Mesenchymal stem cell (in vitro differentiated cells and primary cell): ENCODE measurements at regions not wholly inside any gene's neighbourhood (a gene's known extent, or its start where the extent isn't known, plus 50 kb on each side); places are given as distances from the start of the nearest gene placed in this dataset.

Experiments
- DNase-seq: peaks from one replicate; pipeline ENCODE4 v3.0.0-alpha.2; 2013
- H2AFZ ChIP-seq: one replicate; pipeline ENCODE4 v1.6.1; 2013; ENCODE audit warnings: low read depth, mild to moderate bottlenecking, control low read depth, inconsistent platforms, low read length, moderate library complexity
- H2AK5ac ChIP-seq: 2 replicates; pipeline ENCODE4 v1.6.1; 2013; ENCODE audit warnings: low read length, moderate library complexity, mild to moderate bottlenecking, inconsistent platforms; ENCODE audit not compliant: severe bottlenecking
- H2BK120ac ChIP-seq: one replicate; pipeline ENCODE4 v1.6.1; 2013; ENCODE audit warnings: low read depth, mild to moderate bottlenecking, inconsistent platforms, low read length, moderate library complexity
- H2BK12ac ChIP-seq, 2 experiments: one replicate each; pipeline ENCODE4 v1.6.1; 2013; ENCODE audit warnings: inconsistent platforms in 2 of 2, low read length in 2 of 2, mild to moderate bottlenecking in 2 of 2, moderate library complexity in 2 of 2, control low read depth in 1 of 2
- H2BK15ac ChIP-seq: one replicate; pipeline ENCODE4 v1.6.1; 2013; ENCODE audit warnings: mild to moderate bottlenecking, low read depth, inconsistent platforms; ENCODE audit not compliant: poor library complexity, severe bottlenecking
- H2BK5ac ChIP-seq: 2 replicates; pipeline ENCODE4 v1.6.1; 2013; ENCODE audit warnings: low read depth, mild to moderate bottlenecking, low read length, control low read depth, inconsistent platforms; ENCODE audit not compliant: poor library complexity, severe bottlenecking
- H3K14ac ChIP-seq, 2 experiments: one replicate each; pipeline ENCODE4 v1.6.1; 2013; ENCODE audit warnings: inconsistent platforms in 2 of 2, low read length in 2 of 2, control low read depth in 1 of 2, mild to moderate bottlenecking in 1 of 2, moderate library complexity in 1 of 2
- H3K18ac ChIP-seq, 2 experiments: one replicate each; pipeline ENCODE4 v1.6.1; 2013; ENCODE audit warnings: inconsistent platforms in 2 of 2, low read length in 2 of 2, control low read depth in 1 of 2, low read depth in 1 of 2, mild to moderate bottlenecking in 1 of 2
- H3K23ac ChIP-seq, 2 experiments: one replicate each; pipeline ENCODE4 v1.6.1; 2013; ENCODE audit warnings: inconsistent platforms in 2 of 2, low read length in 2 of 2, mild to moderate bottlenecking in 2 of 2, moderate library complexity in 2 of 2, control low read depth in 1 of 2
- H3K27ac ChIP-seq: 2 replicates; pipeline ENCODE4 v1.5.1; 2013; ENCODE audit warnings: mild to moderate bottlenecking, moderate library complexity, low read length, control low read depth, inconsistent platforms; ENCODE audit not compliant: poor library complexity, severe bottlenecking
- H3K27me3 ChIP-seq, 2 experiments: 2 replicates each; pipeline versions ENCODE4 v1.6.1 to v1.7.0; 2013; ENCODE audit warnings: low read length in 2 of 2, mild to moderate bottlenecking in 2 of 2, moderate library complexity in 2 of 2, control low read depth in 1 of 2, inconsistent platforms in 1 of 2; ENCODE audit not compliant: control insufficient read depth in 1 of 2, insufficient read depth in 1 of 2
- H3K36me3 ChIP-seq, 2 experiments: 2 replicates each; pipeline versions ENCODE4 v1.6.1 to v1.7.0; 2013; ENCODE audit warnings: low read length in 2 of 2, control low read depth in 1 of 2, inconsistent platforms in 1 of 2, low read depth in 1 of 2, mild to moderate bottlenecking in 1 of 2; ENCODE audit not compliant: insufficient read depth in 2 of 2, control insufficient read depth in 1 of 2
- H3K4ac ChIP-seq, 2 experiments: one replicate each; pipeline ENCODE4 v1.6.1; 2013; ENCODE audit warnings: inconsistent platforms in 2 of 2, low read length in 2 of 2, mild to moderate bottlenecking in 2 of 2, moderate library complexity in 2 of 2, control low read depth in 1 of 2, low read depth in 1 of 2
- H3K4me1 ChIP-seq: 2 replicates; pipeline ENCODE4 v1.6.1; 2013; ENCODE audit warnings: low read depth, low read length, control low read depth; ENCODE audit not compliant: control insufficient read depth, insufficient read depth
- H3K4me2 ChIP-seq: 2 replicates; pipeline ENCODE4 v1.6.1; 2013; ENCODE audit warnings: low read length, mild to moderate bottlenecking, inconsistent platforms; ENCODE audit not compliant: poor library complexity, severe bottlenecking
- H3K4me3 ChIP-seq, 2 experiments: 2 replicates each; pipeline versions ENCODE4 v1.5.1 to v1.7.0; 2013; ENCODE audit warnings: low read length in 2 of 2, mild to moderate bottlenecking in 2 of 2, control low read depth in 1 of 2, low read depth in 1 of 2; ENCODE audit not compliant: insufficient read depth in 1 of 2
- H3K79me1 ChIP-seq: replicated peaks from 2 replicates; pipeline ENCODE4 v1.6.1; 2013; ENCODE audit warnings: mild to moderate bottlenecking, control low read depth, low read length, inconsistent platforms; ENCODE audit not compliant: poor library complexity, severe bottlenecking
- H3K9ac ChIP-seq: 2 replicates; pipeline ENCODE4 v1.7.0; 2013; ENCODE audit warnings: mild to moderate bottlenecking, low read length, moderate library complexity
- H3K9me3 ChIP-seq: 2 replicates; pipeline ENCODE4 v1.7.0; 2013; ENCODE audit warnings: mild to moderate bottlenecking, low read length; ENCODE audit not compliant: control insufficient read depth
- H4K8ac ChIP-seq: one replicate; pipeline ENCODE4 v1.6.1; 2013; ENCODE audit warnings: inconsistent platforms, mild to moderate bottlenecking, low read length, moderate library complexity
- H4K91ac ChIP-seq: one replicate; pipeline ENCODE4 v1.6.1; 2013; ENCODE audit warnings: mild to moderate bottlenecking, low read length, inconsistent platforms
- WGBS: methylation state at CpG from one replicate; pipeline ENCODE4 v1.1.7; 2013; ENCODE audit warnings: mixed read lengths; 5-methylcytosine and 5-hydroxymethylcytosine counted together

DNA sequence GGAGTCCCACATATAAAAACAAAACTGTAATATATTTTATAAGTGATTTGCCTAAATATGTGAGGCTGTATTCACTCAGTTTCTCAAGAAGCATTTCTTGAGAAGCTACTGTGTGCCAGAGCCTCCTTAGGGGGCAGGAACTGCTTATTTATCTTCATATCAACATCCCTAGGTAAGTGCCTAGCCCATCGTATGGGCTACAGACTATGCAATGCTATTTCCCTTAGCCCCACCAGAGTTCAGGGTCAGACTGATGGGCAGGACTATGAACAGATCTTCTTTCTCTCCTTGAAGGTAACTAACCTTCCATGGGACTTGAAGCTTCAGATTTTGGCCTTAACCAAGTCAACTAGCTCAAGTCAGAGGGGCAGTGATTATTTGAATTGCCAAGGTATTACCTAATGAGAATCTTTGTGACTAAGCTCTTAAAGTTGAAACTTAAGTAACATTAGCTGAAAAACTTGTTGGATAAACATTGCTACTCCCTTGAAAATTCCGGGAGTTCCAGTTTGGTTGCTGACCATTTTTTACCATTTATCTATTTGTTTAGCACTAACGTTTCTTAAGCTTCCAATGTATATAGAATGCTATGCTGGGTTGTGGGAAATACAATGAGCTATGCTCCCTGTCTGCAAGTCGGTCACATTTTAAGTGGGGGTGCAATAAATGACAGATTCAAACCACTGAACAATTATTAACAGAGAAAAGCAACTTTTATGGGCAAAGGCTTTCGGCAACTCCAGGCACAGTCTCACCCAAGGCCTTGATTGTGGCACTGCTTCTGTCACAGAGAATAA is 85.2 kb downstream of the GPR88 start:
- H3K9ac ChIP-seq = no peak overlapping the region
- no peak overlapping the region for H4K8ac ChIP-seq
- peak overlapping the region; percentile 6 for H2BK120ac ChIP-seq
- H2BK12ac ChIP-seq = no peak overlapping the region
- WGBS = 52% methylated on average over 3 of the region's 5 CpGs
- no peaks in the 10 kb centered on the region for H3K36me3 ChIP-seq
- H2BK5ac ChIP-seq = peak overlapping the region; percentile 94
- no peaks in the 10 kb centered on the region for H3K27me3 ChIP-seq
- no peak overlapping the region for H3K14ac ChIP-seq
- peak overlapping the region in 1 of 2 experiments; percentile 8 for H3K18ac ChIP-seq
- H3K4me3 ChIP-seq = no peak overlapping the region
- H2AFZ ChIP-seq = no peak overlapping the region
- peak overlapping the region; percentile 23 for H3K4me2 ChIP-seq
- no peak overlapping the region for H3K23ac ChIP-seq
- H2BK15ac ChIP-seq = no peak overlapping the region
- no peaks in the 10 kb centered on the region for H3K79me1 ChIP-seq
- H2AK5ac ChIP-seq = peak overlapping the region; percentile 91
- H4K91ac ChIP-seq = no peak overlapping the region
- peak; percentile 80 for DNase-seq
- peak overlapping the region in 1 of 2 experiments; percentile 54 for H3K4ac ChIP-seq
- no peaks in the 10 kb centered on the region for H3K9me3 ChIP-seq
- H3K27ac ChIP-seq = peak overlapping the region; percentile 98
- peaks cover 4% of the 10 kb centered on the region for H3K4me1 ChIP-seq

DNA sequence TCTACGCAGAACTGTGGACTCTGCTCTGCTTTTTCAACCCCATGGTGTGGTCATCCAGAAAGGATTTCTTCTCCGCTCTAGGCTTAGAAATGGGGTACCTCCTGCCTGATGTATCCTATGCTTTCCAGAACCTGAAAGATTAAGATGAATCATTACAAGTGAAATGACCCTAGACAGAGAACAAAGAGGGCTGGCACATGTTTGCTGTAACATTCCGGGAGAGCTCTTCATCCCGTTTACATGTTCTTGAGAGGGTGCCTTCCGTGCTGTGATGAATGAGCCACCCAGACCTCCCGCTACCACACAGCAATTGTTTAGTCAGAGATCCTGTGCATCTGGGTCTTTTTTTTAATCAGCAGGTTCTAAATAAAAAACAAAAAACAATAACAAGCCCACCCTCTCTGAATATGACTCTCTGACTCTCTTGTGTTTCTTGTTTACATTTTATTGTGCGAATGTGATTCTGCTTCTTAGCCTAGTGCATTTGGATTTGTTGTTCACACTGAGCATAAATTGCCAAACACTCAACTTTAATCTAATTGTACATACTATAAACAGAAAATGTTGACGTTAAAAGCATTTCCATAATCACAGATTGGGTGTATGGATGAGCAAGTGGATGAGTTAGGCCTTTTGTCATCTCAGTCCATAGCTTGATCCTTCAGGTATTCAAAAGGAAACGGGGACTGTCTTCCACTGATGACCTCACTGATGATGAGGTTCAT is 87.1 kb downstream of the GPR88 start:
- Histone ChIP-seq H2AK5ac (peak overlapping the region; percentile 89), H2BK15ac (no peak overlapping the region), H3K27ac (peak overlapping the region; percentile 98), H3K27me3 (no peaks in the 10 kb centered on the region), H3K14ac (no peak overlapping the region), H3K18ac (no peak overlapping the region), H3K9ac (no peak overlapping the region), H4K91ac (no peak overlapping the region), H2AFZ (no peak overlapping the region), H3K36me3 (no peaks in the 10 kb centered on the region), H3K4me2 (no peak overlapping the region), H2BK12ac (no peak overlapping the region), H3K23ac (no peak overlapping the region), H3K79me1 (no peaks in the 10 kb centered on the region), H3K9me3 (no peaks in the 10 kb centered on the region), H4K8ac (no peak overlapping the region), H3K4me1 (peaks cover 4% of the 10 kb centered on the region), H3K4ac (no peak overlapping the region), H2BK5ac (peak overlapping the region; percentile 59), H3K4me3 (no peak overlapping the region), H2BK120ac (no peak overlapping the region)
- WGBS = 26% methylated on average over 8 of the region's 9 CpGs
- DNase-seq = peak; percentile 81

DNA sequence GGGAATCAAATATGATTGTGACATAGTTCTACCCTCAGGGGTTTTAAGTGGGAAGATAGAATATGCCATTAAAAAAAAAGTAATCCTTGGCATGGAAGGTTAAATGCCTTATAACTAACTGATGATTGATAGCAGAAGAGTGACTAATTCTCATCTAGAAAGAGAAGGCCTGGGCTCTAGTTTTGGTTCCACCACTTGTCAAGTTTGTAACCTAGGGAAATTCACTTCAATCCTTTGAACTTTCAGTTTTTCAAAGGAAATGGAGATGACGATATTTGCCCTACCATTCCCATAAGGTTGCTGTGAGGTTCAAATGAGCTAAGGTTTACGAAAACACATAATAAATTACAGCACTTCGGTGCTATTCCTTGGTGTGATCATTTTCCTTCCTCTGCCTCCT is 88.5 kb downstream of the GPR88 start:
- 83% methylated on average over 3 of the region's 3 CpGs for WGBS
- Histone ChIP-seq H2BK120ac (no peak overlapping the region), H3K36me3 (no peaks in the 10 kb centered on the region), H3K4me2 (no peak overlapping the region), H3K4ac (no peak overlapping the region), H3K18ac (no peak overlapping the region), H3K27me3 (no peaks in the 10 kb centered on the region), H3K9me3 (no peaks in the 10 kb centered on the region), H3K9ac (no peak overlapping the region), H3K27ac (peak overlapping the region; percentile 36), H2BK5ac (no peak overlapping the region), H3K4me1 (peaks cover 4% of the 10 kb centered on the region), H2BK12ac (no peak overlapping the region), H3K79me1 (no peaks in the 10 kb centered on the region), H3K23ac (no peak overlapping the region), H4K91ac (no peak overlapping the region), H3K14ac (no peak overlapping the region), H2BK15ac (no peak overlapping the region), H3K4me3 (no peak overlapping the region), H2AFZ (no peak overlapping the region), H2AK5ac (no peak overlapping the region), H4K8ac (no peak overlapping the region)
- DNase-seq = no peak

DNA sequence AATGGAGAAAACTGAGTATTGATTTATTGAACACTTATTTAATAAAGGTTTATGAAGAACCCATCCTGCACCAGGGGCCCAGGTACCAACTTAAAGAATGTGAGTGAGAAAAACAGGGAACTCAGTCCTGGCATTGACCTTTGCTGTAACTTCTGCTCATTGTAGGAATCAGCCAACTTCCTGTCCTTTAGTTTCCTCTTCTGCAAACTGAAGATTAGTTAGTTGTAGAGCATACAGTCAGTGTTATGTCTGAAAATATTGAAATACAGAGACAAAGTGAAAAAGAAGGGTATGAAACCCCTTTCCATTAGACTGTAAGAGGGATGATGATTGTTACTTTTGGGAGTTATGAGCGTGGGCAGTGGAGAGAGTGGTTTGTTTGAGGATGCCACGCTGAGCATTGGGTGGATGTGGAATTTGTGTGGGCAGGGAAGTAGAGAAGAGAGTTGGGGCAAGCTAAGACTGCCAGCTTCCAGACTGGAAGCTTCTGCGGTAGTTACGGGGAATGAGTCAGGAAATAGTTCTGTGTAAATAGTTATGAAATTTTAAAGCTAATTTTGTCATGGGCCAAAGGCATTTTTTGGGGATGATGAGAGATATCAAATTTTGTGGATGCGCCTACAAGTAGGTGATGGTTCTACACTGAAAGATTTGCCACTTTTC is 89.2 kb downstream of the GPR88 start:
- no peak overlapping the region for H3K23ac ChIP-seq
- H4K8ac ChIP-seq = no peak overlapping the region
- no peak overlapping the region for H2BK120ac ChIP-seq
- peaks cover 5% of the 10 kb centered on the region for H3K4me1 ChIP-seq
- no peak overlapping the region for H2AFZ ChIP-seq
- peak overlapping the region; percentile 9 for H2AK5ac ChIP-seq
- H2BK12ac ChIP-seq = no peak overlapping the region
- H2BK5ac ChIP-seq = peak overlapping the region; percentile 5
- WGBS = 91% methylated on average over 5 of the region's 5 CpGs
- peak overlapping the region; percentile 26 for H3K9ac ChIP-seq
- H3K4me3 ChIP-seq = no peak overlapping the region
- peak overlapping the region; percentile 36 for H3K27ac ChIP-seq
- H3K79me1 ChIP-seq = no peaks in the 10 kb centered on the region
- no peak overlapping the region for H3K4me2 ChIP-seq
- no peak overlapping the region for H3K18ac ChIP-seq
- H3K27me3 ChIP-seq = no peaks in the 10 kb centered on the region
- H4K91ac ChIP-seq = no peak overlapping the region
- no peaks in the 10 kb centered on the region for H3K36me3 ChIP-seq
- H2BK15ac ChIP-seq = no peak overlapping the region
- no peak for DNase-seq
- H3K4ac ChIP-seq = no peak overlapping the region
- H3K9me3 ChIP-seq = no peaks in the 10 kb centered on the region
- H3K14ac ChIP-seq = no peak overlapping the region
